ENCODE measurements at regions not wholly inside any gene's neighbourhood (a gene's known extent, or its start where the extent isn't known, plus 50 kb on each side); places are given as distances from the start of the nearest gene placed in this dataset.

- DNase-seq: peak; percentile 37
These were observed 359.8 kb downstream of the DUSP10 start for GRCh38 chr1:221381910-221382623.

GRCh38 chr1:221392453-221392852 is 349.4 kb downstream of the DUSP10 start:
- peak; percentile 85 for DNase-seq

DNA sequence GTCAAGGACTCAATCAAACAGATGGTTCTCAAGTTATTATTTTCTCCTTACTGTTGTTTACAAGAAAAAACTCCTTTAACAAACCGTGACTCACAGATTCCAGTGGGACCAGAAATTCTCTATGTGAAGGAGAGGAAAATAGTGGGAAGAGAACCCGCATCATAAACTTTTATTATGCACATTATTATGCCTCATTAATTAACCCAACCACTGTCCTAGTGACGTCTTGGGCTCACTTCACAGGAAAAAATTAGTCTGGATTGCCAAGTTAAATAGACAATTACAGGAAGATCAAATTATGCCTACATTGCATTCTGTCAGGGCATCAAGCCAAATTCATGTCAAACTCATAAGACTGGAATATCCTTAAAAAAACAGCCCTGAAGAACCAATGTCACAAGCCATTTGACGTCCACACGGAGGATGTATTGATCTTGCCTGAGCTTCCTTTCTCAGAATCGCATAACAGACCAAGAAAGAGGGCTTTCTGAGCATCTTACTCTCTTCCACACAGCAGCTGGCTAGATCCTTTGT is 347.8 kb downstream of the DUSP10 start:
- peak; percentile 61 for DNase-seq

DNA sequence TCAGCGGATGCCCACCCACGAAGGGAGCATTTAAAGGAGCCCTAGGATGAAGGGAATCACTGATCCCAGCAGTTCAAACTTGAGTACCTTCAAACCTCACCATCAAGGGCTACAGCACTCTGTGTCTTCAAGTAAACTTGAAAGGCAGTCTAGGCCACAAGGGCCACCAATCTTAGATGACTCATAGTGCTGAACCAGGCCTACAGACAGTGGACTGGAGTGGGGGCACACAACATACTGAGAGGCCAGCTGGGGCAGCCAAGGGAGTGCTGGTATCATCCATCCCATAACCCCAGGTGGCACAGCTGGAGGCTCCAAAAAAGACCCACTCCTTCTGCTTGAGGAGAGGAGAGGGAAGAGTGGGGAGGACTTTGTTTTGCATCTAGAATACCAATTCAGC is 345.4 kb downstream of the DUSP10 start:
- no peak for DNase-seq

DNA sequence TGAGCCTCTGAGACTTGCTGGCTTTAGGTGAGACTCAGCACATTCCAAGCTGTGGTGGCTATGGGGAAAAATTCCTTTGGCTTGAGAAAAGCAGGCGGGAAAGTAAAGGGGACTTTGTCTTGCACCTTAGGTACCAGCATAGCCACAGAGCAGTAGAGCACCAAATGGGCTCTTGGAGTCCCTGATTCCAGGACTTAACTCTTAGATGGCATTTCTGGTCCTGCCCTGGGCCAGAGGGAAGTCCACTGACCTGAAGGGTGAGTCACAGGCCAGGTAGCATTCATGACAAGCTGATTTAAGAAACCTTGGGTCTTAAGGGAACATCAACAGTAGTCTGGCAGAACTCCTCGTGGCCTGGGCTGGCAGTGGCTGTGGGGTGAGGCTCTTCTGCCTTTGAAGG is 344.7 kb downstream of the DUSP10 start:
- DNase-seq: no peak

- peak; percentile 26 for DNase-seq
These were observed 344.3 kb downstream of the DUSP10 start for GRCh38 chr1:221397606-221398005.

DNA sequence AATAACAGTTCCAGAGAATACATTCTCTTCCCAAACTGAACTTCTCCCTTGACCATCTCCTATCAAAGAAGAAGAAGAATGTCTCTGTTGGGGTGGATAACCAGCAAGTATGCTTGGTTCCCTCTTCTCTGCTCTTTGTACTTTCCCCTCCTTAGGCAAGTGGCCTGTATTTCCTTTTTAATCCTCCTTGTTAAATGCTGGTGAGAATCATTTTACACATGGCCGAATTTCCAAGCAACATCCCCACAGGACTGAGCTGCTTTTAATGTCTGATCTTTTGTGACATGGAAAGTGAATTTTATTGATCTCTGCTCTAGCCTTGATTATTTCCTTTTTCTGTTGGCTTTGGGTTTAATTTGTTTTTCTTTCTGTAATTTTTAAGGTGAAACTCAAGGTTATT is 336.7 kb downstream of the DUSP10 start:
- DNase-seq: no peak

GRCh38 chr1:221408117-221408803 is 333.6 kb downstream of the DUSP10 start:
- DNase-seq: no peak

- no peak for DNase-seq
These were observed 330.6 kb downstream of the DUSP10 start for GRCh38 chr1:221411283-221411682.

- no peak for DNase-seq
These were observed 326.9 kb downstream of the DUSP10 start for GRCh38 chr1:221414772-221415539.

- DNase-seq: no peak
These were observed 326.2 kb downstream of the DUSP10 start for GRCh38 chr1:221415651-221416050.

DNA sequence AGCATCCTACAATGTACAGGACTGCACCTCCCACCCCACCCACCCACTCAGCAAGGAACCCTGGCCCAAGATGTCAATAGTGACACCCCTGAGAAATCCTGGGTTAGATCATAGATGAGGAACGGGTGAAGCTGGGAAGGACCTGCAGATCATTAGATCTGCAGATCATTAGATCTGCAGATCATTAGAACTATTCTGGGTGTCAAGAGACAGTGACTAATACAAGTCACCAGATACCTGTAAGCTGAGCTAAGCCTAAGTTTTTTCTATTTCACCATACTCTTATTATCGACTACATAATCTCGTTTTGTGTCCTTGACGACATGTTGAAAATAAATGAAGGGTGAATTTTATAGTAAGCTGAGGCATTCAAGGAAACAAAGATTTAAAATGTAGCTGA is 325.7 kb downstream of the DUSP10 start:
- no peak for DNase-seq

GRCh38 chr1:221416723-221417122 is 325.2 kb downstream of the DUSP10 start:
- DNase-seq: no peak

GRCh38 chr1:221418346-221418745 is 323.5 kb downstream of the DUSP10 start:
- peak; percentile 70 for DNase-seq

DNA sequence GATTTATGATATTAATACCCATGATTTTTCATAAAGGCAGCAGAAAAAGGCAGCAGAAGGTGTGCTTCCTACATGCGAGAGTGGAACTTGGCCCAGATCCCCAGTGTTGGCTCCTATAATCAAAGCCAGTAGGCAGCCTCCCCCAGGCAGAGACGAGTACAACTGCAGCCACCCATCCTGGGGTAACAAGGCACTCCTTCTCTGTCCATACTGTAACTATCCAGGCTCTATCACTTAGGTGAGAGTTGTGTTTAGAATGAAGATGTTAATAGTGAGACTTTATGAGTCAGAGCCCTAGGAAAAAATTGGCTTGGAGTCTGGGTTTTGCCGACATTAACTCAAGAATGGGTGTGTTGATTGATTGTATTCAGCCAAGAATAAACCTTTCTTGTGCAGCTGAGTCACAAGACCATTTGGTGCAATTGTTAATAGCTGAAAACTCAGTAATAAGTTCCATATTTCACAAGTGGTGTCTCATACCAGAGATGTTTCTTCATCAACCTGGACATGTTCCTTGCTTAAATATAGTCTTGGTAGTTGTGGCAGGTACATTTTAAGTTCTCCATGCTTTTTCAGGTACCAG is 322.3 kb downstream of the DUSP10 start:
- peak; percentile 65 for DNase-seq

- peak; percentile 53 for DNase-seq
These were observed 312.6 kb downstream of the DUSP10 start for GRCh38 chr1:221429264-221429663.

GRCh38 chr1:221430152-221430960 is 311.5 kb downstream of the DUSP10 start:
- DNase-seq: no peak

DNA sequence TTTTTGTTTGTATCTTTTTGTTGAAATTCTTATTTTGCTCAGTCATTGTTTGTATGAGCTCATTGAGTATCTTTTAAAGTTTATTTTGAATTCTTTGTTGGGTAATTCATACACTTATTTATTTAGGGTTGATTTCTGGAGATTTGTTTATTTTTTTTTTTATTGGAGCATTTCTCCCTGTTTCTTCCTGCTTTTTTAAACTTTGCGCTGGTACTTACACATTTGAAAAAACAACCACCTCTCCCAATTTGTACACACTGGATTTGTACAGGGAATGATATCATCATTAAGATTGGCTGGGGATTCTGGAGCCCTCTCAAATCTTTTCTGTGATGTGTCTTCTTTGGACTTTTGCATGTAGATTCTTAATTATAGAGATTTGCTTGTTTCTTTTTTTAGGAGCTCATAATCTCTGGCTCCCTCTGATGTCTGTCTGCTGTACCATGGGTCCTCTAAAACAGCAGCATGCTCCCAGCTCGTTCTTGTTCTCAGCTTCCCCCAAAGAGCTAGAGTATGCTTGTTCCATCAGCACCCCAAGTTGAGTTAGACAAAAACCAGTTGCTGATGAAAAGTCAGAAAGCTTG is 310.7 kb downstream of the DUSP10 start:
- DNase-seq: no peak

DNA sequence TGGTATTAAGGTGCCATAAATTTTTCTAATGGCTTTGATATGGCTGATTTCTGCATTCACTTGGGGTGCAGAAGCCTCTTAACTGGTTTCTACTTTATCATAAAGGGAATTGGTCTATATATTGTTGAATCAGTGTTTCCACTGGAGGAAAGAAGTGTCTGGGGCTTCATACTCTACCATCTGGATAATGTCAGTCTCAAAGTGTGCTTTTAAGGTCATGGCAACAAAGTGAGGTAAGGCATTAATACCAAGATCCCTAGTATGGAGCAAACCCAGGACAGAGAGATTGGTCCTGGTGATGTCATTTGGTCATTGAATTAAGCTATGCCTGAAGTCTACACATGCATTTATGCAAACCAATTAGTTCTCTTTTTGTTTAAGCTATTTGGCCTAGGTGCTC is 309.9 kb downstream of the DUSP10 start:
- no peak for DNase-seq

DNA sequence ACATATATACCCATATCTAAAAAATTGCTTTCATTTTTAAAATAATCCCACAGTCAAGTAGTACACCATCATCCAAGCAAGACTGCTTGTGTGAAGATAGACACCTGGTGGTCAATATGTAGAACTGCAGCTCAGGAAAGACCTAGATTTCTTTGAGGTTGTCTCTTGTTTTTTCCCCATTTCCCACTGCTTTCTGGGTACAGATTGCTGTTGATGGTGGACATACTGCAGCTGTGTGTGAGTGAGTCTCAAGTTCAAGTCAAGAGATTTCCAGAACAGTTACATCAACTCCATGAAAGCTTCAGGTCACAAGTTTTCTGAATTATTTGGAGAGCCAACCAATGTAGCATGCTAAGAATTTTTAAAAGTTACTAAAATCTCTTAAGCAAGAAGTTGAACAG is 306.4 kb downstream of the DUSP10 start:
- DNase-seq: peak; percentile 60

- DNase-seq: no peak
These were observed 304.7 kb downstream of the DUSP10 start for GRCh38 chr1:221437171-221437570.

- peak; percentile 91 for DNase-seq
These were observed 304.0 kb downstream of the DUSP10 start for GRCh38 chr1:221437926-221438325.

Data from EL (cell line).